ENCODE measurements at regions not wholly inside any gene's neighbourhood (a gene's known extent, or its start where the extent isn't known, plus 50 kb on each side); places are given as distances from the start of the nearest gene placed in this dataset.

GRCh38 chr5:99928490-99928889, 606.7 kb upstream of the FAM174A start:
- in situ Hi-C loops (cut with MboI; ENCODE audit: low sequenced_read_pairs) = no loop called here

GRCh38 chr5:99926463-99926862, 608.7 kb upstream of the FAM174A start:
- in situ Hi-C loops (cut with MboI; ENCODE audit: low sequenced_read_pairs) = no loop called here

- in situ Hi-C loops (cut with MboI; ENCODE audit: low sequenced_read_pairs) = no loop called here
Observed at GRCh38 chr5:99922386-99922785, 612.8 kb upstream of the FAM174A start.

GRCh38 chr5:99911971-99912370, 623.2 kb upstream of the FAM174A start:
- in situ Hi-C loops (cut with MboI; ENCODE audit: low sequenced_read_pairs) = no loop called here

GRCh38 chr5:99906776-99907175, 628.4 kb upstream of the FAM174A start:
- in situ Hi-C loops (cut with MboI; ENCODE audit: low sequenced_read_pairs) = no loop called here

- in situ Hi-C loops (cut with MboI; ENCODE audit: low sequenced_read_pairs) = no loop called here
Observed at GRCh38 chr5:99901972-99902371, 633.2 kb upstream of the FAM174A start.

GRCh38 chr5:99900302-99900852, 634.8 kb upstream of the FAM174A start:
- in situ Hi-C loops (cut with MboI; ENCODE audit: low sequenced_read_pairs) = no loop called here

GRCh38 chr5:99879791-99880511, 655.2 kb upstream of the FAM174A start:
- in situ Hi-C loops (cut with MboI; ENCODE audit: low sequenced_read_pairs) = no loop called here

GRCh38 chr5:99878830-99879229, 656.3 kb upstream of the FAM174A start:
- in situ Hi-C loops (cut with MboI; ENCODE audit: low sequenced_read_pairs) = no loop called here

- in situ Hi-C loops (cut with MboI; ENCODE audit: low sequenced_read_pairs) = no loop called here
Observed at GRCh38 chr5:99866740-99867139, 668.4 kb upstream of the FAM174A start.

GRCh38 chr5:99865159-99865558, 670.0 kb upstream of the FAM174A start:
- in situ Hi-C loops (cut with MboI; ENCODE audit: low sequenced_read_pairs) = no loop called here

- in situ Hi-C loops (cut with MboI; ENCODE audit: low sequenced_read_pairs) = no loop called here
Observed at GRCh38 chr5:99835791-99836190, 699.4 kb upstream of the FAM174A start.

- in situ Hi-C loops (cut with MboI; ENCODE audit: low sequenced_read_pairs) = no loop called here
Observed at GRCh38 chr5:99827136-99827535, 708.0 kb upstream of the FAM174A start.

GRCh38 chr5:99817796-99818195, 717.4 kb upstream of the FAM174A start:
- in situ Hi-C loops (cut with MboI; ENCODE audit: low sequenced_read_pairs) = no loop called here

- in situ Hi-C loops (cut with MboI; ENCODE audit: low sequenced_read_pairs) = no loop called here
Observed at GRCh38 chr5:99814321-99815063, 720.7 kb upstream of the FAM174A start.

- in situ Hi-C loops (cut with MboI; ENCODE audit: low sequenced_read_pairs) = no loop called here
Observed at GRCh38 chr5:99808657-99809230, 726.4 kb upstream of the FAM174A start.

- in situ Hi-C loops (cut with MboI; ENCODE audit: low sequenced_read_pairs) = no loop called here
Observed at GRCh38 chr5:99807346-99807745, 727.8 kb upstream of the FAM174A start.

- in situ Hi-C loops (cut with MboI; ENCODE audit: low sequenced_read_pairs) = no loop called here
Observed at GRCh38 chr5:99795031-99795430, 740.1 kb upstream of the FAM174A start.

GRCh38 chr5:99788482-99788881, 746.7 kb upstream of the FAM174A start:
- in situ Hi-C loops (cut with MboI; ENCODE audit: low sequenced_read_pairs) = no loop called here

GRCh38 chr5:99775189-99775588, 760.0 kb upstream of the FAM174A start:
- in situ Hi-C loops (cut with MboI; ENCODE audit: low sequenced_read_pairs) = no loop called here

- in situ Hi-C loops (cut with MboI; ENCODE audit: low sequenced_read_pairs) = no loop called here
Observed at GRCh38 chr5:99773290-99773689, 761.9 kb upstream of the FAM174A start.

GRCh38 chr5:99771296-99771695, 763.9 kb upstream of the FAM174A start:
- in situ Hi-C loops (cut with MboI; ENCODE audit: low sequenced_read_pairs) = no loop called here

All from HL-60/S4 (cell line).